ENCODE measurements at regions not wholly inside any gene's neighbourhood (a gene's known extent, or its start where the extent isn't known, plus 50 kb on each side); places are given as distances from the start of the nearest gene placed in this dataset.
"Not testable (repeated sequence)": the region's sequence is repeated elsewhere in the genome, so short reads cannot be mapped to it uniquely, and the experiment has no call there.

- H3K9me3 Mint-ChIP-seq: peaks cover 21% of the 10 kb centered on the region
- no peak for DNase-seq
- H3K27ac Mint-ChIP-seq: no peak overlapping the region
- no peaks in the 10 kb centered on the region for H3K4me1 Mint-ChIP-seq (ENCODE audit: low read depth)
- no peaks in the 10 kb centered on the region for H3K27me3 Mint-ChIP-seq
- no peak overlapping the region for H3K4me3 Mint-ChIP-seq
- no peaks in the 10 kb centered on the region for H3K36me3 Mint-ChIP-seq (ENCODE audit: low read depth)
These were observed 139.9 kb downstream of the ZNF675 start for GRCh38 chr19:23547156-23547555.

- Mint-ChIP-seq H3K27me3 (no peaks in the 10 kb centered on the region), H3K36me3 (ENCODE audit: low read depth) (no peaks in the 10 kb centered on the region), H3K4me1 (ENCODE audit: low read depth) (no peaks in the 10 kb centered on the region), H3K27ac (no peak overlapping the region), H3K9me3 (peaks cover 3% of the 10 kb centered on the region), H3K4me3 (no peak overlapping the region)
- DNase-seq: no peak
These were observed 143.7 kb downstream of the ZNF675 start for GRCh38 chr19:23543351-23543750.

- Mint-ChIP-seq H3K36me3 (ENCODE audit: low read depth) (no peaks in the 10 kb centered on the region), H3K27me3 (no peaks in the 10 kb centered on the region), H3K4me1 (ENCODE audit: low read depth) (no peaks in the 10 kb centered on the region), H3K4me3 (no peak overlapping the region), H3K27ac (no peak overlapping the region), H3K9me3 (peaks cover 3% of the 10 kb centered on the region)
- DNase-seq: no peak
These were observed 144.4 kb downstream of the ZNF675 start for GRCh38 chr19:23542562-23542961.

- no peak overlapping the region for H3K27ac Mint-ChIP-seq
- H3K27me3 Mint-ChIP-seq: no peaks in the 10 kb centered on the region
- H3K36me3 Mint-ChIP-seq (ENCODE audit: low read depth): no peaks in the 10 kb centered on the region
- no peak overlapping the region for H3K4me3 Mint-ChIP-seq
- no peaks in the 10 kb centered on the region for H3K4me1 Mint-ChIP-seq (ENCODE audit: low read depth)
- no peak for DNase-seq
- H3K9me3 Mint-ChIP-seq: peaks cover 3% of the 10 kb centered on the region
These were observed 145.0 kb downstream of the ZNF675 start for GRCh38 chr19:23541991-23542390.

- not testable (repeated sequence) for H3K27me3 Mint-ChIP-seq; H3K4me3 Mint-ChIP-seq; H3K27ac Mint-ChIP-seq; H3K36me3 Mint-ChIP-seq (ENCODE audit: low read depth); H3K4me1 Mint-ChIP-seq (ENCODE audit: low read depth); DNase-seq; H3K9me3 Mint-ChIP-seq
These were observed 144.9 kb upstream of the ZNF91 start for GRCh38 chr19:23540180-23540579.

GRCh38 chr19:23539499-23539898, 144.2 kb upstream of the ZNF91 start:
- Mint-ChIP-seq H3K36me3 (ENCODE audit: low read depth) (no peaks in the 10 kb centered on the region), H3K4me1 (ENCODE audit: low read depth) (no peaks in the 10 kb centered on the region)

GRCh38 chr19:23537136-23537535, 141.9 kb upstream of the ZNF91 start:
- not testable (repeated sequence) for H3K36me3 Mint-ChIP-seq (ENCODE audit: low read depth); H3K4me1 Mint-ChIP-seq (ENCODE audit: low read depth); DNase-seq; H3K4me3 Mint-ChIP-seq; H3K27ac Mint-ChIP-seq; H3K9me3 Mint-ChIP-seq; H3K27me3 Mint-ChIP-seq

More at GRCh38 chr19:23539499-23539898, 144.2 kb upstream of the ZNF91 start:
- H3K9me3 Mint-ChIP-seq: peaks cover 3% of the 10 kb centered on the region
- H3K27me3 Mint-ChIP-seq: no peaks in the 10 kb centered on the region
- no peak overlapping the region for H3K27ac Mint-ChIP-seq
- DNase-seq: no peak
- no peak overlapping the region for H3K4me3 Mint-ChIP-seq

GRCh38 chr19:23536341-23536740, 141.1 kb upstream of the ZNF91 start:
- not testable (repeated sequence) for DNase-seq; H3K9me3 Mint-ChIP-seq; H3K4me3 Mint-ChIP-seq; H3K36me3 Mint-ChIP-seq (ENCODE audit: low read depth); H3K27ac Mint-ChIP-seq; H3K4me1 Mint-ChIP-seq (ENCODE audit: low read depth); H3K27me3 Mint-ChIP-seq

- H3K27me3 Mint-ChIP-seq; H3K4me3 Mint-ChIP-seq; H3K4me1 Mint-ChIP-seq (ENCODE audit: low read depth); H3K27ac Mint-ChIP-seq; H3K36me3 Mint-ChIP-seq (ENCODE audit: low read depth); DNase-seq; H3K9me3 Mint-ChIP-seq: not testable (repeated sequence)
These were observed 140.6 kb upstream of the ZNF91 start for GRCh38 chr19:23535901-23536300.

GRCh38 chr19:23533441-23533840, 138.2 kb upstream of the ZNF91 start:
- H3K36me3 Mint-ChIP-seq (ENCODE audit: low read depth); H3K4me3 Mint-ChIP-seq; H3K27me3 Mint-ChIP-seq; H3K27ac Mint-ChIP-seq; DNase-seq; H3K4me1 Mint-ChIP-seq (ENCODE audit: low read depth): not testable (repeated sequence)
- H3K9me3 Mint-ChIP-seq: peaks cover 16% of the 10 kb centered on the region

GRCh38 chr19:23531976-23532375, 136.7 kb upstream of the ZNF91 start:
- H3K9me3 Mint-ChIP-seq: peaks cover 25% of the 10 kb centered on the region
- H3K27ac Mint-ChIP-seq: no peak overlapping the region
- no peaks in the 10 kb centered on the region for H3K27me3 Mint-ChIP-seq
- no peak overlapping the region for H3K4me3 Mint-ChIP-seq
- no peaks in the 10 kb centered on the region for H3K36me3 Mint-ChIP-seq (ENCODE audit: low read depth)
- DNase-seq: no peak
- no peaks in the 10 kb centered on the region for H3K4me1 Mint-ChIP-seq (ENCODE audit: low read depth)

- H3K9me3 Mint-ChIP-seq: peaks cover 25% of the 10 kb centered on the region
- no peaks in the 10 kb centered on the region for H3K36me3 Mint-ChIP-seq (ENCODE audit: low read depth)
- H3K27ac Mint-ChIP-seq: no peak overlapping the region
- H3K4me1 Mint-ChIP-seq (ENCODE audit: low read depth): no peaks in the 10 kb centered on the region
- no peak overlapping the region for H3K4me3 Mint-ChIP-seq
- no peak for DNase-seq
- no peaks in the 10 kb centered on the region for H3K27me3 Mint-ChIP-seq
These were observed 136.0 kb upstream of the ZNF91 start for GRCh38 chr19:23531231-23531790.

- H3K27me3 Mint-ChIP-seq: no peaks in the 10 kb centered on the region
- peaks cover 23% of the 10 kb centered on the region for H3K9me3 Mint-ChIP-seq
- DNase-seq: no peak
- H3K4me1 Mint-ChIP-seq (ENCODE audit: low read depth): no peaks in the 10 kb centered on the region
- no peaks in the 10 kb centered on the region for H3K36me3 Mint-ChIP-seq (ENCODE audit: low read depth)
- H3K27ac Mint-ChIP-seq: no peak overlapping the region
- H3K4me3 Mint-ChIP-seq: no peak overlapping the region
These were observed 133.1 kb upstream of the ZNF91 start for GRCh38 chr19:23528376-23528775.

- Mint-ChIP-seq H3K4me1 (ENCODE audit: low read depth) (no peaks in the 10 kb centered on the region), H3K27me3 (no peaks in the 10 kb centered on the region), H3K9me3 (peaks cover 24% of the 10 kb centered on the region), H3K27ac (no peak overlapping the region), H3K36me3 (ENCODE audit: low read depth) (no peaks in the 10 kb centered on the region), H3K4me3 (no peak overlapping the region)
- no peak for DNase-seq
These were observed 132.5 kb upstream of the ZNF91 start for GRCh38 chr19:23527797-23528196.

GRCh38 chr19:23526302-23526701, 131.0 kb upstream of the ZNF91 start:
- Mint-ChIP-seq H3K4me3 (no peak overlapping the region), H3K27ac (no peak overlapping the region), H3K27me3 (no peaks in the 10 kb centered on the region), H3K36me3 (ENCODE audit: low read depth) (no peaks in the 10 kb centered on the region), H3K4me1 (ENCODE audit: low read depth) (no peaks in the 10 kb centered on the region), H3K9me3 (peaks cover 25% of the 10 kb centered on the region)
- no peak for DNase-seq

- H3K27ac Mint-ChIP-seq: no peak overlapping the region
- H3K36me3 Mint-ChIP-seq (ENCODE audit: low read depth): no peaks in the 10 kb centered on the region
- peaks cover 22% of the 10 kb centered on the region for H3K9me3 Mint-ChIP-seq
- no peaks in the 10 kb centered on the region for H3K4me1 Mint-ChIP-seq (ENCODE audit: low read depth)
- H3K4me3 Mint-ChIP-seq: no peak overlapping the region
- no peak for DNase-seq
- no peaks in the 10 kb centered on the region for H3K27me3 Mint-ChIP-seq
These were observed 130.1 kb upstream of the ZNF91 start for GRCh38 chr19:23525276-23525852.
